ENCODE measurements at regions not wholly inside any gene's neighbourhood (a gene's known extent, or its start where the extent isn't known, plus 50 kb on each side); places are given as distances from the start of the nearest gene placed in this dataset.
"Not testable (repeated sequence)": the region's sequence is repeated elsewhere in the genome, so short reads cannot be mapped to it uniquely, and the experiment has no call there.

DNA sequence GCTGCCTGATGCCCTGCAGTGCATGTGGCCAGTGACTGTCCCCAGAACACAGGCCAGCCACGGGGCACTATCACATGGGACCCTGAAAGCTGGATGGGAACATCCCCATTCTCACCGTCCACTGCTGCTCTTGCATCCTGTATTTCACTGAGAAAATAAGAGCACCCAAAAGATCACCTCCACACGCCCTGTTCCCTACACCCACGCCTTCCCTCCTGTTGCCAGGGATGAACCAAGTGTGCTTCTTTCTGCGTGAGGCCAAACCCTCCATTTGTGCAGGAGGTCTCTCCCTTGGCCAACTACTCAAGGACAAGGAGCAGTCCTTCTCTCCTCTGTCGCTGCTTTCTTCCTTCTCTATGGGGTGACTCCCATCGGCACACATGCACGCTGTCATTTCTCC is 118.3 kb downstream of the LRRC37A3 start:
- H3K27ac Mint-ChIP-seq; H3K27me3 Mint-ChIP-seq; POLR2A ChIA-PET; DNase-seq; ATAC-seq (ENCODE audit: low read depth); H3K4me1 Mint-ChIP-seq; H3K4me3 Mint-ChIP-seq; H3K9me3 Mint-ChIP-seq: not testable (repeated sequence)
- H3K36me3 Mint-ChIP-seq = peaks cover 11% of the 10 kb centered on the region

DNA sequence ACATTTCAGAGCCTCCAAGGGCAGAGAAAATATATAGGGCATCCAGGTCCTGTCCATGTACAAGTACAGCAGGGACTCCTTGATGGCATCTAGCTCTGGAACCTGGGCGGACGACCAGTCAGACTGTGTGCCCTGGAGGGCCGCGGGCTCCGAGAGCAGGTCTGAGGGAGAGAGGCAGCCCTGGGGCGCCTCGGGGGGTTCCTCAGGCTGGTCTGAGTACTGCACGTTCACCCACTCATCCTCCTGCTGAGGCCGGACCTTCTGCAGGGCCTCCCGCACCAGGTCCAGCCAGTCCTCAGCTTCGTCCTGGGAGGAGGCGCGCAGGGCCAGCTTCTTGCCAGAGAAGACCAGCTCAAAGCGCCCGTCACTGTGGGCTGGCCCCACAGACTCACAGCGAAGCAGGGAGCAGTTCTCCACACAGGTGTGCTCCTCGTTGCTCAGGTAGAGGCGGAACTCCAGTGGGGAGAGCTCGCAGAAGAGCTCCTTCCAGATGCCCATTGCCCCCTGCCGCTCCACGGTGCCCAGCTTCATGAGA is 118.8 kb downstream of the LRRC37A3 start:
- DNase-seq; H3K27me3 Mint-ChIP-seq; POLR2A ChIA-PET; H3K4me1 Mint-ChIP-seq; H3K9me3 Mint-ChIP-seq; H3K4me3 Mint-ChIP-seq; ATAC-seq (ENCODE audit: low read depth); H3K27ac Mint-ChIP-seq: not testable (repeated sequence)
- H3K36me3 Mint-ChIP-seq = peaks cover 14% of the 10 kb centered on the region

DNA sequence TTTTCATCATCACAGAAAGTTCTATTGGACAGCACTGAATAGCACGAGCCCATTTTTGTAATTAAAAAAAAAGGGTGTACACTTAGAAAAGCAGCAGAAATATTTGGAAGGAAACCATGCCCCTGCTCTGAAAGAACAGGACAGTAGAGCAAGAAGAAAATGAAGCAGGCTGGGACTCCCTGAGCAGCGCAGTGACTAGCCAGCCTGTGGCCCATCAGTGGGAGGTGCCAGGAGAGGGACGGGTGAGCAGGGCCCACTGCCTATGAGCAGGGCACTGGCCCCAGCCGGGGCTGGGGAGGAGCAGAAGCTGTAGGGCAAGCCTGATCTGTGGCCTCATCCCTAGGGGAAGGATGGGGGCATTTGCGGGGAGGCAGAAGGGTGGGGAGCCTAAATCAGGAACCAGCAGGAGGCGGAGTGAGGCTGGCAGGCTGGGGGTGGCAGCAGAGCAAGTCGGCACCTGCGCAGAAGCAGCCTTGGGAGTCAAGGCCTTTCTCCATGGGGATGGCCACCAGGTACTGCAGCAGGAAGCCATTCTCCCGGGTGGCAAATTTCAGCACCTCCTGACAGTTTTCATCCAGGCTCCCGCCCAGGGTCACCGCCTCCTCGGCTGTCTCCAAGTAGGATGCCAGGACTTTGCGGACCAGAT is 119.6 kb downstream of the LRRC37A3 start:
- DNase-seq; POLR2A ChIA-PET; H3K27me3 Mint-ChIP-seq; H3K4me3 Mint-ChIP-seq; H3K27ac Mint-ChIP-seq; ATAC-seq (ENCODE audit: low read depth); H3K9me3 Mint-ChIP-seq: not testable (repeated sequence)
- Mint-ChIP-seq H3K36me3 (peaks cover 20% of the 10 kb centered on the region), H3K4me1 (peaks cover 12% of the 10 kb centered on the region)

DNA sequence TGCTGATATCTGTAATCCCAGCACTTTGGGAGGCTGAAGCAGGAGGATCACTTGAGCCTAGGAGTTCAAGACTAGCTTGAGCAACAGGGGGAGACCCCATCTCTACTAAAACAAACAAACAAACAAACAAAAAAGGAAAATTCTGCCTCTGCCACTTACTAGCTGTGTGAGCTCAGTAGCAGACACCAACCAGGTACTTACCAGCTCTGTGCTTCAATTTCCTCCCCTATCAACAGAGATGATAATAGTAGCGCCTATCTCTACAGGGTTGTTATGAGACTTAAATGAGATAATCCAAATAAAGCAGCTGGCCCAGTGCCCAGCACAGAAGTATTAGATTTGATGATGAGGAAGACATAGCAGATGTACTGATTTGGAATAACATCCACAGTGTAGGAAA is 120.3 kb downstream of the LRRC37A3 start:
- Mint-ChIP-seq H3K27ac (peak overlapping the region; percentile 60), H3K4me1 (peaks cover 12% of the 10 kb centered on the region), H3K36me3 (peaks cover 20% of the 10 kb centered on the region)
- H3K4me3 Mint-ChIP-seq; POLR2A ChIA-PET; DNase-seq; H3K27me3 Mint-ChIP-seq; H3K9me3 Mint-ChIP-seq; ATAC-seq (ENCODE audit: low read depth): not testable (repeated sequence)

DNA sequence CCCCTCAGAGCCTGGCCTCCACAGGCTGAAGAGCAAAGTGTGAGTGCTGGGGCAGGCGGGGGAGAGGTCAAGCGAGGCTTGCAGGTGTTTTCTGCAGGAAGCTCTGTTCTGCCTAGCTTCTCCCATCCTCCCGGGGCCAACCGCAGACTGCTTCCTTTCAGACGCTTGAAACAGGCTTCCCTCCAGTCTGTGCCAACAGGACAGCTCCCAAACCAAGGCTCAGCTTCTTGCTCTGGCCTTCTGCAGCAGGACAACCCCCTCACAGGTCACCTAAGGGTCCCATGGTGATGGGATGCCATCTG is 120.8 kb downstream of the LRRC37A3 start:
- Mint-ChIP-seq H3K36me3 (peaks cover 20% of the 10 kb centered on the region), H3K4me3 (peak overlapping the region; percentile 45), H3K4me1 (peaks cover 15% of the 10 kb centered on the region), H3K27ac (peak overlapping the region; percentile 60)
- POLR2A ChIA-PET, H3K27me3 Mint-ChIP-seq, DNase-seq, H3K9me3 Mint-ChIP-seq: not testable (repeated sequence)
- peak; percentile 40 for ATAC-seq (ENCODE audit: low read depth)

DNA sequence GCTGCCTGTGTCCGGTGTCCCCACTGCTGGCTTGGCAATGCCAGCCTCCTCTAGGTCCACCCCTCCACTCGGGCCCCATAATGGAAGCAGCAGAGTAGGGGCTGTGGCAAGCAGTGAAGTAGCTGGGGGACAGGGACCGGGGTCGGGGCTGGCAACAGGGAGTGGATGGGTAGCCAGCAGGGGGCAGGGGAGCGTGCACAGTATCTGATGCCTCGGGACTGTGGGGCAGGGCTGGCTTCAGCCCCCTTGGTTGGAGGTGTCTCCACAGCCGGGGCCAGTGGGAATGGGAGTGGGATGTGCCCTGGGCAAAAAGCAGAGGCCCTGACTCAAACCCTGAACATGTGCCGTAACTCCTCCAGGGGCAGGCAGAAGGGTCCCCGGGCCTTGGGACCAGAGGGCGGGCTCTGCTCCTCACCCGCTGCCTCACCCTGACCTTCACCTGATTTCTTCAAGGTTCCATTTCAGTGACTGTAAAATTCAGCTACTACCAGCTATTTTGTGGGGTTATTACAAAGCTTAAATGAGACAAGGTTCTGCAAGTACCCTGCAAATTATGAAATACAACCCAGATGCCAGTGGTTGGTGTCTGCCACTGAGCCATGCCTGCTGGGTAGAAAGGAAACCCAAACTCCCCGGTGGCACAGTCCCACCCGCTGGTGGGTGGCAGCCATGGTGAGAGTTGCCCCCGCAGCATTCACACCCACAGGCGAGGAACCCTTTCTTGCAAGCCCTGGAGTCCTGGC is 121.4 kb downstream of the LRRC37A3 start:
- H3K4me1 Mint-ChIP-seq = peaks cover 18% of the 10 kb centered on the region
- DNase-seq; ATAC-seq (ENCODE audit: low read depth); H3K9me3 Mint-ChIP-seq; H3K4me3 Mint-ChIP-seq; POLR2A ChIA-PET; H3K27me3 Mint-ChIP-seq: not testable (repeated sequence)
- H3K27ac Mint-ChIP-seq = peak overlapping the region; percentile 12
- peaks cover 20% of the 10 kb centered on the region for H3K36me3 Mint-ChIP-seq

DNA sequence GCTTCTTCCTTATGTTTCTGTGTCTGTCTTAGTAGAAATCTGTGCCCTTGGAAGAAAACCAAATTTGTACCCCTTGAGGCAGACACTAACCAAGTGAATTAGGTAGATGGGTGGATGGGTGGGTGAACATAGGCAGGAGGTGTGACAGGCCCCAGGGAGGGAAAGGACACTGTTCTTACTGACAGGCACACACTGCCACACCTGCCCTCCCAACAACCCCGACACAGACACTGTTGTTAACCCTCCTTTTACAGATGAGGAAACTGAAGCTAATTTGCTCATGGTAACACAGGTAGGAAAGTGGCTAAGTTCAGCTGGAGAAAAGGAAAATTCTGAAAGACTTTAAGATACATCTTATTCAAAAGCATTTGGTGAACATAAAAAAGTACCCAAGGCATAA is 123.9 kb downstream of the LRRC37A3 start:
- H3K9me3 Mint-ChIP-seq; H3K27ac Mint-ChIP-seq; DNase-seq; POLR2A ChIA-PET; H3K4me3 Mint-ChIP-seq; ATAC-seq (ENCODE audit: low read depth); H3K27me3 Mint-ChIP-seq: not testable (repeated sequence)
- Mint-ChIP-seq H3K36me3 (peaks cover 21% of the 10 kb centered on the region), H3K4me1 (peaks cover 29% of the 10 kb centered on the region)

DNA sequence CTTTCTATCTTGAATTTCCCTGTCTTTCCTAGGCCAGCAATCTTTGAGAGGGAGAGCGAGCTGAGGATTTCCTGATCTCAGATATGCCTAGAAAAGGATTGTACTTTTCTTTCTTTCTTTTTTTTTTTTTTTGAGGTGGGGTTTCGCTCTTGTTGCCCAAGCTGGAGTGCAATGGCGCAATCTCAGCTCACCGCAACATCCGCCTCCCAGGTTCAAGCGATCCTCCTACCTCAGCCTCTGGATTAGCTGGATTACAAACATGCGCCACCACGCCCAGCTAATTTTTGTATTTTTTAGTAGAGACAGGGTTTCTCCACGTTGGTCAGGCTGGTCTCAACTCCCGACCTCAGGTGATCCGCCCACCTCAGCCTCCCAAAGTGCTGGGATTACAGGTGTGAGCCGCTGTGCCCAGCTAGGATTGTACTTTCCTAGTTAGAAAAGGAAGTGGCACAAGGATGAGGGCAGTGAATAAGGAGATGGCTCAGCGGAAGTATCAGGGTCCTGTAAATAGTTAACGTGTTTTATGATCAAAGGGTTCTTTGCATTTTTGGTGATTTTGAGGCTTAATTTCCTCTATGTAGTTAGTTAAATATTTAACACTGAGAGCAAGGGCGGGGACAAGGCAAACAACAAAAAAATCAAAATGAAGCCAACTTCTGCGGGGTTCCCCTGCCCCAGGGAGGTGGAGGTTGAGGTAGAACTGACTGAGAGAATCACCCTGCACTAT is 124.6 kb downstream of the LRRC37A3 start:
- H3K27ac Mint-ChIP-seq; POLR2A ChIA-PET; H3K27me3 Mint-ChIP-seq; DNase-seq; H3K4me3 Mint-ChIP-seq; ATAC-seq (ENCODE audit: low read depth); H3K9me3 Mint-ChIP-seq: not testable (repeated sequence)
- peaks cover 29% of the 10 kb centered on the region for H3K4me1 Mint-ChIP-seq
- peaks cover 21% of the 10 kb centered on the region for H3K36me3 Mint-ChIP-seq

DNA sequence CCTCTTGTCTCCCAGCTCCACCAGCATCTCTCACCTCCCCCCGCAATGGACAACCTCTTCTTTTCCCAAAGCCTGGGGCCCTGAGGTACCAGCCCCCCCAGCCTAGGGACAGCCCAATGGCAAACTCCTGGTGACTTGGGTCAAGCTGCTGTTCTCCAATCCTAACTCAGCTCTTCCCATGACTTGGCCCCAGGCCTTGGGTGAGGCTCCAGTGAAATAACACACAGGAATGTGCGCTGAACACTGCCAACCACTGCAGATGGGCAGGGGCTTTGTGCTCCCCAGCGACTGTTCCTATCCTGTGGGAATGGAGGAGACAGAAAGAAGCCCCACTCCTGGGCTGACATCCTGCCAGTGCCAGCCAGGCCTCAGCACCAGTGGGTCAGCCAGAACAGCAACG is 125.2 kb downstream of the LRRC37A3 start:
- Mint-ChIP-seq H3K36me3 (peaks cover 21% of the 10 kb centered on the region), H3K4me1 (peaks cover 27% of the 10 kb centered on the region)
- DNase-seq; POLR2A ChIA-PET; H3K4me3 Mint-ChIP-seq; ATAC-seq (ENCODE audit: low read depth); H3K27me3 Mint-ChIP-seq; H3K9me3 Mint-ChIP-seq; H3K27ac Mint-ChIP-seq: not testable (repeated sequence)

DNA sequence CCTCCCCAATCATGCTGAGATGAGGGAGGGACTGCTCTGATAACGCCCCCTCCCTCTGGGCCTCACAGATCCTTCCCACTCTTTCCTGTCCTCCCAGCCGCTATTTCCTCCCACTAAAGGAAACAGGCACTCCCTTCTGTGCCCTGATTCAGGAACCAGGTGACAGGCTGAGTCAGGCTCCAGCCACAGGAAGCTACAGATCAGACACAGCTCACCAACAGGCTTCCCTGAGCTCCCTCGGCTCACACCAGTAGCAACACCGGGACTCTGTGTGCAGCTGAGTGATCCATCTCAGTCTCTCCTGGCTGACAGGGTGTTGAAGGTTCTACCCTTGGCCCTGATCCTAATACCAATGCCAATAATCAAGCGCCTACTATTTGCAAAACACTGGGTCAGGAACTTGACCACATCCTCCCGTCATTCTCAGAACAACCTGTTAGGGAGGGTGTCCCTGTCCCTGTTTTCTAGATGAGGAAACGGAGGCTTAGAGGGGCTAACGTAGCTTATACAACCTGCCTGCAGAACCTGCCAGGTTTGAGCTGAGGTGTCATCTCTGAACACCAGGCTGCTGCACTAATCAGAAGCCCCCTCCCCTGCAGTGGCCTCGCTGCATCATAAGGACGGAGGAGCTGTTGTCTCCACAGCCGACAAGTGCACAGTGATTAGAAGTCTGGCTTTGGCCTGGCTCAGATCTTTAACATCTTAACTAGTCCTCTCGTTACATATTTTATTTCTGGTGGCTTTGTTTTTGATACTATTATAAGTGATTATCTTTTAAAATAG is 126.3 kb downstream of the LRRC37A3 start:
- H3K9me3 Mint-ChIP-seq, H3K27me3 Mint-ChIP-seq, POLR2A ChIA-PET, DNase-seq: not testable (repeated sequence)
- H3K4me3 Mint-ChIP-seq = peak overlapping the region; percentile 64
- peak; percentile 95 for ATAC-seq (ENCODE audit: low read depth)
- peaks cover 21% of the 10 kb centered on the region for H3K36me3 Mint-ChIP-seq
- H3K4me1 Mint-ChIP-seq = peaks cover 24% of the 10 kb centered on the region
- peak overlapping the region; percentile 80 for H3K27ac Mint-ChIP-seq

DNA sequence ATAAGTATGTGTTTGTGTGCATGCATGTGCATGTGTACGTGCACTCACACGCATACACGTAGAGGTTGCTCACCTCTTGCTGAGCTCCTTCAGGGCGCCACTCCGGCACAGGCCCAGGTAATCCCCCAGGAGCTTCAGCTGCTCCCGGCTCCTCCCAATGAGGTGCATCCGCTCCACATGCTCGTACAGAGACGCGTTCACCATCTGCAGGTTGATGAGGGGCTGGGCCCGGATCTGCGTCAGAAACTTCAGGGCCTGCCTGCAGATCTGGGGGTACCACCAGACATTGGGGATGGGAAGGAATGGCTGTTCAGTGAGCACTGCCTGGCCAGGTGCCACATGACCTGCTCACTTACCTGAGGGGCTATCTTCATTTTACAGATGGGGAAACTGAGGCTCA is 127.0 kb downstream of the LRRC37A3 start:
- DNase-seq, H3K4me3 Mint-ChIP-seq, POLR2A ChIA-PET, H3K9me3 Mint-ChIP-seq, H3K27me3 Mint-ChIP-seq, H3K27ac Mint-ChIP-seq: not testable (repeated sequence)
- H3K4me1 Mint-ChIP-seq = peaks cover 20% of the 10 kb centered on the region
- peaks cover 21% of the 10 kb centered on the region for H3K36me3 Mint-ChIP-seq
- peak; percentile 3 for ATAC-seq (ENCODE audit: low read depth)

DNA sequence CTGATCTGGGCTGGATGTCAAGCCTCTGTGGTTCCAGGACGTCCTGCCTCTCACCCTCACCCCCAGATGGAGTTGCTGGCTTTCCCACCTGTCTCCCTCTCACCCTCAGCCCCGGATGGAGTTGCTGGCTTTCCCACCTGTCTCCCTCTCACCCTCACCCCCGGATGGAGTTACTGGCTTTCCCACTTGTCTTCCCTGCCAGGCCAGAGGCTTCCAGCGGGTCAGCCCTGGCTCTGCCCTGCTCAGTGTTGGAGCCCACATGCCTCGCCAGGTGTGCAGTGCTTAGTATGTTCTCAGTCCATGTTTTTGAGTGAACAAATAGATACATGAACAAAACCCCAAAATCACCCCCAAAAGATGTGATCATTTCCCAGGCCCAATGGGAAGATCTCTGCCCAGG is 127.6 kb downstream of the LRRC37A3 start:
- H3K27me3 Mint-ChIP-seq; DNase-seq; POLR2A ChIA-PET; ATAC-seq (ENCODE audit: low read depth); H3K9me3 Mint-ChIP-seq: not testable (repeated sequence)
- peak overlapping the region; percentile 29 for H3K4me3 Mint-ChIP-seq
- H3K4me1 Mint-ChIP-seq = peaks cover 20% of the 10 kb centered on the region
- H3K27ac Mint-ChIP-seq = peak overlapping the region; percentile 44
- peaks cover 18% of the 10 kb centered on the region for H3K36me3 Mint-ChIP-seq

DNA sequence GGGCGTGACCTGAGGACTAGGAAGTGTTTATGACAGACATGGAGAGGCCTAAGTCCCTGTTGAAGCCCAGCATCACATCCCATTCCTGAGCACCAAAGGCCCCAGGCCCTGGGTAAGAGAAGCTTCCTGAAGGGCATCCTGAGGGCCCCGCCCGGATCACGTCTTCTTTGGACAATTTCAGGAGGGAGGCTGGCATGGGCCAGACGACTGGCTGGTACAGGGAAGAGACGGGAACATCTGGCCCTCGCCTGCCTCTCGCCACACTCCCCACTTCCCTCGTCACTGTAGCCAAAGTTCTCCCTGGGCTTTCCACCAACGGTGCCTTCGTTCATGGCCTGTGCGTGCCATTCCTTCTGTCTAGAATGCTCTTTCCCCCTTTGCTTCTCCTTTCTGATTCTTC is 128.1 kb downstream of the LRRC37A3 start:
- POLR2A ChIA-PET; H3K9me3 Mint-ChIP-seq; H3K27me3 Mint-ChIP-seq; H3K4me3 Mint-ChIP-seq; DNase-seq; H3K27ac Mint-ChIP-seq; ATAC-seq (ENCODE audit: low read depth): not testable (repeated sequence)
- H3K36me3 Mint-ChIP-seq = peaks cover 18% of the 10 kb centered on the region
- peaks cover 20% of the 10 kb centered on the region for H3K4me1 Mint-ChIP-seq

Data from activated naive CD8-positive, alpha-beta T cell treated with anti-CD3 and anti-CD28 coated beads, Interleukin-2, amount 10 ng/mL, durations not matched to agents 7 days and 5 days (primary cell).